Activated naive CD4-positive, alpha-beta T cell treated with anti-CD3 and anti-CD28 coated beads, Interleukin-2, amount 10 ng/mL, durations not matched to agents 7 days and 5 days (primary cell): ENCODE measurements at regions not wholly inside any gene's neighbourhood (a gene's known extent, or its start where the extent isn't known, plus 50 kb on each side); places are given as distances from the start of the nearest gene placed in this dataset.
A peak's percentile ranks its signal among the peaks of the same experiment; 100 is the strongest.
"Not testable (repeated sequence)": the region's sequence is repeated elsewhere in the genome, so short reads cannot be mapped to it uniquely, and the experiment has no call there.

ENCODE experiments used
- CTCF ChIA-PET: fragments of 350-600 bp; sonication (Branson Sonifier 250); formaldehyde crosslinking; loops from one replicate; lab custom pipeline; 2021; ENCODE audit warnings: antibody characterized with exemption; lab: Charles Lee
- DNase-seq: peaks from one replicate; pipeline ENCODE4 v3.0.0-alpha.2; 2020
- H3K27ac Mint-ChIP-seq: one replicate; pipeline ENCODE4 v1.8.0; 2021; ENCODE audit warnings: mild to moderate bottlenecking, moderate library complexity, mixed read lengths
- H3K27me3 Mint-ChIP-seq: one replicate; pipeline ENCODE4 v1.8.0; 2021; ENCODE audit warnings: mild to moderate bottlenecking, mixed read lengths
- H3K36me3 Mint-ChIP-seq: one replicate; pipeline ENCODE4 v1.8.0; 2021; ENCODE audit warnings: mixed read lengths
- H3K4me1 Mint-ChIP-seq: one replicate; pipeline ENCODE4 v1.8.0; 2021; ENCODE audit warnings: mixed read lengths
- H3K4me3 Mint-ChIP-seq: one replicate; pipeline ENCODE4 v1.8.0; 2021; ENCODE audit warnings: mild to moderate bottlenecking, moderate library complexity, mixed read lengths
- H3K9me3 Mint-ChIP-seq: one replicate; pipeline ENCODE4 v1.8.0; 2021; ENCODE audit warnings: mixed read lengths

GRCh38 chr2:240191001-240191400, 50.5 kb upstream of the OTOS start:
- Mint-ChIP-seq H3K27me3 (peaks cover 19% of the 10 kb centered on the region), H3K4me3 (no peak overlapping the region), H3K27ac (no peak overlapping the region), H3K4me1 (no peaks in the 10 kb centered on the region), H3K36me3 (no peaks in the 10 kb centered on the region), H3K9me3 (peaks cover 8% of the 10 kb centered on the region)
- CTCF ChIA-PET = no interaction called here
- no peak for DNase-seq

GRCh38 chr2:240192661-240193060, 52.2 kb upstream of the OTOS start:
- Mint-ChIP-seq H3K4me3 (no peak overlapping the region), H3K36me3 (no peaks in the 10 kb centered on the region), H3K9me3 (peaks cover 7% of the 10 kb centered on the region), H3K4me1 (no peaks in the 10 kb centered on the region), H3K27ac (no peak overlapping the region), H3K27me3 (peaks cover 15% of the 10 kb centered on the region)
- DNase-seq = no peak
- CTCF ChIA-PET = no interaction called here

GRCh38 chr2:240194341-240194762, 53.9 kb upstream of the OTOS start:
- H3K4me1 Mint-ChIP-seq, H3K9me3 Mint-ChIP-seq, DNase-seq, H3K27ac Mint-ChIP-seq, H3K4me3 Mint-ChIP-seq, H3K36me3 Mint-ChIP-seq: not testable (repeated sequence)
- CTCF ChIA-PET = interaction anchor here (1.5 kb wide), 1 partner anchor 11 kb away, joined by 3 read pairs; no protein-coding TSS in a partner anchor
- peaks cover 11% of the 10 kb centered on the region for H3K27me3 Mint-ChIP-seq

- CTCF ChIA-PET = no interaction called here
- no peak overlapping the region for H3K4me3 Mint-ChIP-seq
- DNase-seq = no peak
- no peak overlapping the region for H3K27ac Mint-ChIP-seq
- no peaks in the 10 kb centered on the region for H3K4me1 Mint-ChIP-seq
- peaks cover 6% of the 10 kb centered on the region for H3K27me3 Mint-ChIP-seq
- no peaks in the 10 kb centered on the region for H3K36me3 Mint-ChIP-seq
- no peaks in the 10 kb centered on the region for H3K9me3 Mint-ChIP-seq
Measured at GRCh38 chr2:240195316-240195861, 54.9 kb upstream of the OTOS start.

GRCh38 chr2:240196716-240197461, 56.4 kb upstream of the OTOS start:
- Mint-ChIP-seq H3K9me3 (no peaks in the 10 kb centered on the region), H3K27ac (no peak overlapping the region), H3K27me3 (peaks cover 13% of the 10 kb centered on the region), H3K4me1 (no peaks in the 10 kb centered on the region), H3K4me3 (no peak overlapping the region), H3K36me3 (no peaks in the 10 kb centered on the region)
- no peak for DNase-seq
- CTCF ChIA-PET = no interaction called here

- H3K4me1 Mint-ChIP-seq = no peaks in the 10 kb centered on the region
- no peak for DNase-seq
Measured at GRCh38 chr2:240197462-240198139, 57.1 kb upstream of the OTOS start.

GRCh38 chr2:240198226-240198625, 57.8 kb upstream of the OTOS start:
- Mint-ChIP-seq H3K9me3 (no peaks in the 10 kb centered on the region), H3K27ac (no peak overlapping the region), H3K4me1 (no peaks in the 10 kb centered on the region), H3K4me3 (no peak overlapping the region), H3K36me3 (no peaks in the 10 kb centered on the region), H3K27me3 (peaks cover 19% of the 10 kb centered on the region)
- no peak for DNase-seq
- CTCF ChIA-PET = no interaction called here

More at GRCh38 chr2:240197462-240198139, 57.1 kb upstream of the OTOS start:
- H3K27me3 Mint-ChIP-seq = peaks cover 13% of the 10 kb centered on the region
- CTCF ChIA-PET = no interaction called here
- no peak overlapping the region for H3K4me3 Mint-ChIP-seq
- H3K27ac Mint-ChIP-seq = no peak overlapping the region
- no peaks in the 10 kb centered on the region for H3K36me3 Mint-ChIP-seq
- H3K9me3 Mint-ChIP-seq = no peaks in the 10 kb centered on the region

GRCh38 chr2:240199133-240199870, 58.8 kb upstream of the OTOS start:
- Mint-ChIP-seq H3K9me3 (no peaks in the 10 kb centered on the region), H3K4me1 (no peaks in the 10 kb centered on the region), H3K36me3 (no peaks in the 10 kb centered on the region), H3K27ac (no peak overlapping the region), H3K27me3 (peaks cover 24% of the 10 kb centered on the region), H3K4me3 (no peak overlapping the region)
- CTCF ChIA-PET = no interaction called here
- DNase-seq = no peak

- no peaks in the 10 kb centered on the region for H3K4me1 Mint-ChIP-seq
- peak; percentile 15 for DNase-seq
- no peaks in the 10 kb centered on the region for H3K36me3 Mint-ChIP-seq
- no peak overlapping the region for H3K4me3 Mint-ChIP-seq
- CTCF ChIA-PET = no interaction called here
- H3K9me3 Mint-ChIP-seq = no peaks in the 10 kb centered on the region
- no peak overlapping the region for H3K27ac Mint-ChIP-seq
- H3K27me3 Mint-ChIP-seq = peaks cover 34% of the 10 kb centered on the region
Measured at GRCh38 chr2:240200230-240201051, 60.0 kb upstream of the OTOS start.

GRCh38 chr2:240201866-240202265, 61.4 kb upstream of the OTOS start:
- Mint-ChIP-seq H3K9me3 (no peaks in the 10 kb centered on the region), H3K27ac (no peak overlapping the region), H3K4me1 (no peaks in the 10 kb centered on the region), H3K4me3 (no peak overlapping the region), H3K36me3 (no peaks in the 10 kb centered on the region), H3K27me3 (peaks cover 34% of the 10 kb centered on the region)
- CTCF ChIA-PET = no interaction called here
- DNase-seq = no peak

- DNase-seq = no peak
- no peak overlapping the region for H3K4me3 Mint-ChIP-seq
- CTCF ChIA-PET = no interaction called here
- no peaks in the 10 kb centered on the region for H3K4me1 Mint-ChIP-seq
- H3K36me3 Mint-ChIP-seq = no peaks in the 10 kb centered on the region
- H3K9me3 Mint-ChIP-seq = no peaks in the 10 kb centered on the region
- no peak overlapping the region for H3K27ac Mint-ChIP-seq
- H3K27me3 Mint-ChIP-seq = peaks cover 34% of the 10 kb centered on the region
Measured at GRCh38 chr2:240202586-240202985, 62.1 kb upstream of the OTOS start.

GRCh38 chr2:240203031-240203787, 62.8 kb upstream of the OTOS start:
- CTCF ChIA-PET = no interaction called here
- no peak for DNase-seq
- H3K9me3 Mint-ChIP-seq = no peaks in the 10 kb centered on the region
- H3K36me3 Mint-ChIP-seq = no peaks in the 10 kb centered on the region
- H3K27me3 Mint-ChIP-seq = peaks cover 34% of the 10 kb centered on the region
- no peaks in the 10 kb centered on the region for H3K4me1 Mint-ChIP-seq
- no peak overlapping the region for H3K27ac Mint-ChIP-seq
- H3K4me3 Mint-ChIP-seq = no peak overlapping the region

- H3K27me3 Mint-ChIP-seq = peaks cover 34% of the 10 kb centered on the region
- DNase-seq = no peak
- no peaks in the 10 kb centered on the region for H3K9me3 Mint-ChIP-seq
- no peak overlapping the region for H3K4me3 Mint-ChIP-seq
- H3K27ac Mint-ChIP-seq = no peak overlapping the region
- H3K36me3 Mint-ChIP-seq = no peaks in the 10 kb centered on the region
- no peaks in the 10 kb centered on the region for H3K4me1 Mint-ChIP-seq
- CTCF ChIA-PET = no interaction called here
Measured at GRCh38 chr2:240203788-240204270, 63.4 kb upstream of the OTOS start.
